ENCODE measurements at regions not wholly inside any gene's neighbourhood (a gene's known extent, or its start where the extent isn't known, plus 50 kb on each side); places are given as distances from the start of the nearest gene placed in this dataset.
A peak's percentile ranks its signal among the peaks of the same experiment; 100 is the strongest.

DNA sequence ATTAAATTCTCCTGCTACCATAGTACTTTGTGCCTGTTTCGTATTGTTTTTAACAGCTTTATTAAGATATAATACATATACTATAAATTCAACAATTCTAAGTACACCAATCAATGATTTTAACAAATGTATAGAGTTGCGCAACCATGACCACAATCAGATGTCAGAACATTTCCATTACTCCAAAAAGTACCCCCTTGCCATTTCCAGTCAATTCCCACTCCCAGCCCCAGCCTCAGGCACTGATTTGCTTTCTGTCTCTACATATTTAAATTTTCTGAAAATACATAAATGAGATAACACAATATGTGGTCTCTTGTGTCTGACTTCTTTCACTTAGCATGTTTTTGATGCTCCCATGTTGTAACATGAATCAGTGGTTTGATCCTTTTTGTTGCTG lies 193.9 kb downstream of the FIGN start:
- no peaks in the 10 kb centered on the region for H3K9me3 Mint-ChIP-seq
- TF ChIP-seq, protein P1, sequence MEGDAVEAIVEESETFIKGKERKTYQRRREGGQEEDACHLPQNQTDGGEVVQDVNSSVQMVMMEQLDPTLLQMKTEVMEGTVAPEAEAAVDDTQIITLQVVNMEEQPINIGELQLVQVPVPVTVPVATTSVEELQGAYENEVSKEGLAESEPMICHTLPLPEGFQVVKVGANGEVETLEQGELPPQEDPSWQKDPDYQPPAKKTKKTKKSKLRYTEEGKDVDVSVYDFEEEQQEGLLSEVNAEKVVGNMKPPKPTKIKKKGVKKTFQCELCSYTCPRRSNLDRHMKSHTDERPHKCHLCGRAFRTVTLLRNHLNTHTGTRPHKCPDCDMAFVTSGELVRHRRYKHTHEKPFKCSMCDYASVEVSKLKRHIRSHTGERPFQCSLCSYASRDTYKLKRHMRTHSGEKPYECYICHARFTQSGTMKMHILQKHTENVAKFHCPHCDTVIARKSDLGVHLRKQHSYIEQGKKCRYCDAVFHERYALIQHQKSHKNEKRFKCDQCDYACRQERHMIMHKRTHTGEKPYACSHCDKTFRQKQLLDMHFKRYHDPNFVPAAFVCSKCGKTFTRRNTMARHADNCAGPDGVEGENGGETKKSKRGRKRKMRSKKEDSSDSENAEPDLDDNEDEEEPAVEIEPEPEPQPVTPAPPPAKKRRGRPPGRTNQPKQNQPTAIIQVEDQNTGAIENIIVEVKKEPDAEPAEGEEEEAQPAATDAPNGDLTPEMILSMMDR (IDR thresholded peaks at IDR 0.05; ENCODE audit: unreplicated experiment in 3 of 3) = no peak
- no peaks in the 10 kb centered on the region for H3K4me1 Mint-ChIP-seq
- H3K27ac Mint-ChIP-seq = no peak overlapping the region
- H3K27me3 Mint-ChIP-seq (ENCODE audit: low read depth) = no peaks in the 10 kb centered on the region
- H3K36me3 Mint-ChIP-seq (ENCODE audit: low read depth) = no peaks in the 10 kb centered on the region
- no peak overlapping the region for H3K4me3 Mint-ChIP-seq

DNA sequence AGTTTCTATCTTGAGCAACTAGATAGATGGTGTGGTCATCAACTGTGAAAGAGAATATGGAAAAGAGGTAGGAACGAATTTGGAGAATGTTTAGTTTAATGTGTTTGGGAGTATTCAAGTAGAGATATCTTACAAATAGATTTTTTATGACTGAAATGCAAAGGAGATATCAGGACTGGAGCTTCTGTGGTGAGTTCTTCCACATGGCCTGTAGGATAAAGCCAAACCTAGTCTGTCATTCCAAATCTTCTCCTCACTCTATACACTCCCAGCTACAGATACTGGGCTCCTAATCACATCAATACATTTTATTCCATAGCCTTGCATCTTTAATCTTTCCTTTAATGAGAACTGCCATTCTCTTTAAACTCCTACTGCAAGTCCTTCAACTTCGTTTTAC lies 194.3 kb downstream of the FIGN start:
- no peaks in the 10 kb centered on the region for H3K27me3 Mint-ChIP-seq (ENCODE audit: low read depth)
- no peaks in the 10 kb centered on the region for H3K4me1 Mint-ChIP-seq
- H3K36me3 Mint-ChIP-seq (ENCODE audit: low read depth) = no peaks in the 10 kb centered on the region
- no peaks in the 10 kb centered on the region for H3K9me3 Mint-ChIP-seq
- no peak overlapping the region for H3K4me3 Mint-ChIP-seq
- TF ChIP-seq, protein P1 (IDR thresholded peaks at IDR 0.05; ENCODE audit: unreplicated experiment in 3 of 3) = no peak
- H3K27ac Mint-ChIP-seq = no peak overlapping the region

- peaks cover 8% of the 10 kb centered on the region for H3K36me3 Mint-ChIP-seq (ENCODE audit: low read depth)
- H3K9me3 Mint-ChIP-seq = peaks cover 13% of the 10 kb centered on the region
- H3K4me3 Mint-ChIP-seq = no peak overlapping the region
- no peaks in the 10 kb centered on the region for H3K4me1 Mint-ChIP-seq
- TF ChIP-seq, protein P1 (IDR thresholded peaks at IDR 0.05; ENCODE audit: unreplicated experiment in 3 of 3) = no peak
- no peaks in the 10 kb centered on the region for H3K27me3 Mint-ChIP-seq (ENCODE audit: low read depth)
- peak overlapping the region in 1 of 3 experiments; percentile 5 for H3K27ac Mint-ChIP-seq
These were observed 207.1 kb downstream of the FIGN start for GRCh38 chr2:163528640-163529217.

GRCh38 chr2:163527381-163527780 lies 208.4 kb downstream of the FIGN start:
- peaks cover 19% of the 10 kb centered on the region for H3K9me3 Mint-ChIP-seq
- H3K4me3 Mint-ChIP-seq = no peak overlapping the region
- peaks cover 8% of the 10 kb centered on the region for H3K36me3 Mint-ChIP-seq (ENCODE audit: low read depth)
- no peak overlapping the region for H3K27ac Mint-ChIP-seq
- TF ChIP-seq, protein P1 (IDR thresholded peaks at IDR 0.05; ENCODE audit: unreplicated experiment in 3 of 3) = no peak
- no peaks in the 10 kb centered on the region for H3K27me3 Mint-ChIP-seq (ENCODE audit: low read depth)
- H3K4me1 Mint-ChIP-seq = no peaks in the 10 kb centered on the region

- H3K9me3 Mint-ChIP-seq = peaks cover 6% of the 10 kb centered on the region
- H3K4me3 Mint-ChIP-seq = no peak overlapping the region
- H3K36me3 Mint-ChIP-seq (ENCODE audit: low read depth) = no peaks in the 10 kb centered on the region
- no peaks in the 10 kb centered on the region for H3K27me3 Mint-ChIP-seq (ENCODE audit: low read depth)
- TF ChIP-seq, protein P1 (IDR thresholded peaks at IDR 0.05; ENCODE audit: unreplicated experiment in 3 of 3) = no peak
- no peaks in the 10 kb centered on the region for H3K4me1 Mint-ChIP-seq
- no peak overlapping the region for H3K27ac Mint-ChIP-seq
These were observed 217.0 kb downstream of the FIGN start for GRCh38 chr2:163518762-163519161.

DNA sequence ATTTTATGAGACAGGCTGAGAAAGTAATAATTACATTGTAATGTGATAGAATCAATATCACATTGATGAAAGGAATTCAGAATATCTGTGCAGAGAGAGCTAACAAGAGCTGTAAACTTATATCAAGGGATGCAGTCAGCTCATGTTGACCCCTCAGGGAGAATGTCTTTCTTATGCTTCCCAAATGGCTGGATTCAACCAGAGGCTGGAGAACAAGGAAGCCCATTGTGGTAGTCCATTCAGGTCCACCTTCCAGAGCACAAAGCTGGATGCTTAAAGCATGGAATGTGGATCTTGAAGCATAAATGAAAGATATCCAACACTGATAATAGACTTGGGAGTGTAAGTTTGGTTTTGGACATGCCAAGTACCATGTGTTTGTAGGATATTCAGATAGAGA lies 220.0 kb downstream of the FIGN start:
- H3K27me3 Mint-ChIP-seq (ENCODE audit: low read depth) = no peaks in the 10 kb centered on the region
- no peak overlapping the region for H3K4me3 Mint-ChIP-seq
- peaks cover 1% of the 10 kb centered on the region for H3K9me3 Mint-ChIP-seq
- TF ChIP-seq, protein P1 (IDR thresholded peaks at IDR 0.05; ENCODE audit: unreplicated experiment in 3 of 3) = no peak
- no peaks in the 10 kb centered on the region for H3K4me1 Mint-ChIP-seq
- H3K27ac Mint-ChIP-seq = no peak overlapping the region
- H3K36me3 Mint-ChIP-seq (ENCODE audit: low read depth) = no peaks in the 10 kb centered on the region

All from nephron (organoid).